NCI-H2227 (cell line): ENCODE measurements at regions not wholly inside any gene's neighbourhood (a gene's known extent, or its start where the extent isn't known, plus 50 kb on each side); places are given as distances from the start of the nearest gene placed in this dataset.

Experiments
- DNase-seq: peaks from one replicate; lab custom pipeline; 2025; ENCODE audit not compliant: unreplicated experiment; lab: John Stamatoyannopoulos, UW

DNA sequence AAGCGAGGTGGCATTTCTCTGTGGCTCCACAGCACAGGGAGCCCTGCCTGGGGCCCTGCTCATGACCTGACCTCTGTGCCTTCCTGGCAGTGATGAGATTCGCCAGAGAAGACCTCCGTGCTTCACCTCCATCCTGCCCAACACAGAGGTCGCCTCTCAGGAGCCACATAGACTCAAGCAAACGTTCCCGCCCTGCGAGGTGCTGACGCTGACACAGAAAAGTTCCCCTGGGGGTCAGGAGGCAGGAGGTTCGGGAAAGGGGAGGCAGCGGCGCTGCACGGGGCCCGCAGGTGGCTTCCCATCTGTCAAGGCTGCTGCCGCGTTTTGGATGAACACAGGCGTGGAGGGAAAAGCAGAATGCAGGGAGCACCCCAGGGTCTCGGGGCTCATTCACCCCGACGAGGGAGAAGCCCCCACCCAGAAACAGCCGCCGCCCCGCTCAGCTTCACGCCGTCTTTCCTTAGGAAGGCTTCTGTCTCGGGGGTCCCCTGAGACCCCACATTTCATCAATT, 579.6 kb upstream of the SALL3 start:
- DNase-seq = no peak

DNA sequence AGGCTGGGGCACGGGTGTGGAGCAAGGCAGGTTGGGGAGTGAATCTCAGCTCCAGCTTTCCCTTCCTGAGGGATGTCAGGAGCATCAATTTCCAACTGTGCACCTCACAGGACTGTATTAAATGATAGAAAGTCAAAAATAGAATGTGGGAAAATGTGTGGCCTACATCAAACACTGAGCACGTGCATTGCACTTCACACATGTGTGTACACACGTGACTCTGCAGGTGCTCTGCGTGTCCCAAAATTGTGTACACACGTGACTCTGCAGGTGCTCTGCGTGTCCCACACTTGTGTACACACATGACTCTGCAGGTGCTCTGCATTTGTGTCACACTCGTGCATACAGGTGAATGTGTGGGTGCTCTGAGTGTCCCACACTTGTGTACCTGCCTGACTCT, 577.2 kb upstream of the SALL3 start:
- no peak for DNase-seq

DNA sequence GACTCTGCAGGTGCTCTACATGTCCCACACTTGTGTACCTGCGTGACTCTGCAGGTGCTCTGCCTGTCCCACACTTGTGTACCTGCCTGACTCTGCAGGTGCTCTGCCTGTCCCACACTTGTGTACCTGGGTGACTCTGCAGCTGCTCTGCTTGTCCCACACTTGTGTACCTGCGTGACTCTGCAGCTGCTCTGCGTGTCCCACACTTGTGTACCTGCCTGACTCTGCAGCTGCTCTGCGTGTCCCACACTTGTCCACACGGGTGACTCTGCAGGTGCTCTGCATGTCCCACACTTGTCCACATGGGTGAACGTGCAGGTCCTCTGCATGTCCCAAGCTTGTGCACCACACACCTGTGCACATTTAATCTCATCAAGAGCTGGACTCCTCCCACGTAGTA, 576.7 kb upstream of the SALL3 start:
- DNase-seq = no peak

DNA sequence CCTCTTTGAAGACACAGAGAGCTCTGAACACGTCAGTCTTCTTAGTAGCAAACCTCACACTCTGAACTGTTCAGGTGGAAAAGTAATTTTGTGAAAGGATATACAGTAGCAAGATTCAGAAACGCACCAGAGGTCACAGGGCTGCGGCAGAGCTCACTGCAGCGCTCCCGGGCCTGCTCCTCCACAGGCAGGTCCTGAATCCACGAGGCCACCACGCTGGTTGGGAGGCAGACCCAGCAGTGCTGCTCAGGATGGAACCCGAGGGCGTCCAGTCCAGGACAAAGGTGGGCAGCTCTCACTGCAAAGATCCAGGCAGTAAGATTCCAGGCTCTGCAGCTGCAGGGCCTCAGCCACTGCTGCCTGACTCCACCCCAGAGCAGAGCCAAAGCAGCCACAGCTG, 576.2 kb upstream of the SALL3 start:
- no peak for DNase-seq

DNA sequence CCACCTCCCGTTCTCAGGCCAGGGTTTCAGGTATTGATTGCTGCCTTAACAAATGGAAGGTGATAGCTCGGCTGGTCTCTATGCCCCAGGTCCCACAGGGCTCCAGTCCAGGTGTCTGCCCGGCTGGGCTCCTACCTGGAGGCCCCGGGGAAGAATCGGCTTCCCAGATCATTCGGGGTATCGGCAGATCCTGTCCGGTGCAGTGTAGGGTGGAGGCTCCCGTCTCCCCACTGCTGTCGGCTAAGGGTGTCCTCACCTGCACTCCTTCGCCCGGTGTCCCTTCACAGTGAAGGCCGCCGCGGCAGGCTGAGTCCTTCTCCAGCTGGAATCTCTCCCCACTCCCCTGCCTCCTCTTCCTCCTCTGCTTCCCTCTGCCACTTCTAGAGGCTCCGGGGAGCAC, 573.9 kb upstream of the SALL3 start:
- DNase-seq = no peak

DNA sequence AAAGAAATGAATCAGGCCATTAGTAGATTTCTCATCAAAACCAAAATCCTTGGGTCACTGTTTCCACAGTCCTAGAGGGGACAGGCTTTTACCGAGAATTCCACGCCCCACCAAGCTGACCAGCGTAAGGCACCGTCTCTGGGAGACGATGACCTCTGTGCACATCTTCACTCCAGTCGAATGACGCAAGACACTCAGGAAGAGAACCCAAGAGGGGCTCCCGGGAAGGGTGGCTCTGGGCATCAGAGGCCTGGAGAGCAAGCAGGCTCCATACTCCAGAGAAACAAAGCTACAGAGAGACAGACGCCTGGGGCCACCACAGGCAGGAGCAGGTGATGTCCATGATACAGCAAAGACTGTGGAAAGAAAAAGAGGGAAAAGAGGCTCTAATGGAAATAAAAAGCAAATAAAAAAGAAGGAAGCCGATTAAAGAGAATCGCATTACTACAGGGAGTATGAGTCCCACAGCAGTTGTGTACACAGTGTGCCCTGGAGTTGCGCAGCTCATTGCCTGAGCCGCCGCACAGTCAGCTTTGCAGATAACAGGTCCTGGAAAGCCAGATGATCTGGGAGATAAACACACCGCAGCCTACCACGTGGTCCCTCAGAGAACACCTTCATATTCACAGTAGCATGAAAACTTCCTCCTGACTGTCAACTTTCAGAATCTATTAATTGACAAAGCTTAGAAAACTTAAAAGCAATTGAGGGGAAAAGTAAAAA, 572.7 kb upstream of the SALL3 start:
- DNase-seq = no peak

DNA sequence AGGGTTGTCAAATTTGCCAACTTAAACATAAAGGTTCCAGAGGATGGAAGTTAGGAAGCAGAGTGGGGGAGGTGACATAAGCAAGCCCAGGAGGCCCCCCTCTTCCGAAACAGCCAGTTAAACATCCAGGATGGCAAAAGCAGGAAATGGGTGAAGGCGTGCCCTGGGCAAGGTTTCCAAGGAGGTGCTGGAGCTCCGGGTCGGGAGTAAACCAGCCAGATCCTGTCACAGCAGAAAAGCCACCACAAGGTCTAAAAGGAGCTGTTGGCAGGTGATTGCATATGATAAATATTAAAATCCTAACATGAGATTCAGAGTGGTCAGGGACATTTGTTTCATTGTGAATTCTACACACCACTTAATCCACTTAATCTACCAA, 572.2 kb upstream of the SALL3 start:
- DNase-seq = no peak

DNA sequence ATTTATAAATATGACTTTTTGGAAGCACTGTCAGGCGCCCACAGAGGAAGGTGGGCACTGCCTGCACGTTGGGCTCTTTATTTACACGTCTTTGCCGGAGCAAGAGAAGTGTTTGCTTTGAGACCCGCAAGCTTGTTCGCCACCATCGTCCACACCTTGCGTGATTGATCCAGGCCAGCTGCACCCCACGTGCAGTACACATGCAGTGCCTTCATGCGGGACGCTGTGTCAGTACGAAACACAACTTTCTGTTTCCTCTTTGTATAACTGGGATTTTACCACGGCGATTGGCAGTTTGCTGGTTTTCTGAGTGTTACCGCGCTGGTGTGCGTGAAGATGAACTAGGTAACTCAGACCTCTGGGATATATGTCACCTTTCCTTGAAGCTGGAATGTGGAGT, 571.0 kb upstream of the SALL3 start:
- no peak for DNase-seq

DNA sequence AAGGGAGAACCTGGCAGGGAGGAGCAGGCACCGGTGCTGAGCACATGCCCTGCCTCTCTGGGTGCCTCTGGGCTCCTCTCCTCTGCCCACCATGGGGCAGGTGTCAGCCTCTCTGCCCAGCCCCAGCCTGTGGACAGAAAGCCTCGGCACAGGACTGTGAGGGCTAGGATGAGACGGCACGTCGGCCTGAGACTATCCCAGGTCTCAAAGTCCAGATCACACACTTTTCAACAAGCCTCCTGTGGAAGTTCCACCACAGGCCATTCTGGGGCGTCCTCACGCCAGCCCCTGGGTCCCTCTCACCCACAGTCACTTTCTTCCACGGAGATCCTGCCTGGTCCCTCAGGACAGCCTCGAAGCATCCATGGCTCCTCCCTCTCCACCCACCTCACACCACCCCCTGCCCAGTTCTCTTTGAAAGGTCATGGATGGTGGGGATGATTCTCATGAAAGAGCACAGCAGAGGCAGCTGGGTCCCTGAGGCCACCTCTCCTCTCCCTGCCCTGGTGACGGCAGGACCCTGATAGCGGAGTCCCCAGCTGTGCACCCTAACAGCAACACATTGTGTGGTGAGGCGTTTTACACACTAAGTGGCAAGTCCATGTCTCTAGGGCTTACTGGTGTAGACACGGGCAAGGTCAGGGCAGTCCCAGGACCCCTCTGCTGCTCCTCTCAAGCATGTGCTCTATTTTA, 569.4 kb upstream of the SALL3 start:
- no peak for DNase-seq

DNA sequence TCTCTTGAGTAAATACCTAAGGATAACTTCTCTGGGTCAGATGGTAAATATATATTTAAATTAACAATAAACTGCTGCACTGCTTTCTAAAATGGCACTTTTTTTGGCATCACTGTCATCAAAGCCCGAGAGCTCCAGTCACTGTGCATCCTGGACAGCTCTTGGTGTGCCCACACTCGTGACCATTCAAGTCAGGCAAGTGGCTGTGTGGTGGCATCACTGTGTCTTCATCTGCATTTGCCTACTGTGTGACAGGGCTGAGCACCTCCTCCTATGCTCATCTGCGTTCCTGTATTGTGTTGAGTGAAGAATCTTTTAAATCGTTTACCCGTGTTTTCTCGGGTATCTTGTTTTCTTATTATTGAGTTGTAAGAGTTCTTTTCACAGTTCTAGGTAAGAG, 568.1 kb upstream of the SALL3 start:
- no peak for DNase-seq

DNA sequence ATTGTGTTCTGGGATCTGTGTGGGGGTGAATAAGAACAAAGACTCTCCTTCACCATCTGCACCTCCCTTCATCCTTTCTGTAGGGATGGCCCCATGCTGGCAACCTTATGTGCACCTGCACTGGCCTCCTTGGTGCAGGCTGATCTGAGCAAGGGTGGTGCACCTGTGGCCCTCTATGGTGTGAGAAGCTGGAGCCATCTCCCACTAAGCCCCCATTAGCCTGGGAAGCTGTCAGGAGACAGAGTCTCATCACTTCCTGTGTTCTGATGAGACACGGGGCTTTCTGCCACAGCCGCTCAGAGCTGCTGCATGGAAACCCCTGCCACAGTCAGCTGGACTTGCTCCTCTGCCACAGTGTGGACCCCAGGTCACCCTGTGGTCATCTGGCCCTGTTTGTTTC, 565.3 kb upstream of the SALL3 start:
- no peak for DNase-seq

DNA sequence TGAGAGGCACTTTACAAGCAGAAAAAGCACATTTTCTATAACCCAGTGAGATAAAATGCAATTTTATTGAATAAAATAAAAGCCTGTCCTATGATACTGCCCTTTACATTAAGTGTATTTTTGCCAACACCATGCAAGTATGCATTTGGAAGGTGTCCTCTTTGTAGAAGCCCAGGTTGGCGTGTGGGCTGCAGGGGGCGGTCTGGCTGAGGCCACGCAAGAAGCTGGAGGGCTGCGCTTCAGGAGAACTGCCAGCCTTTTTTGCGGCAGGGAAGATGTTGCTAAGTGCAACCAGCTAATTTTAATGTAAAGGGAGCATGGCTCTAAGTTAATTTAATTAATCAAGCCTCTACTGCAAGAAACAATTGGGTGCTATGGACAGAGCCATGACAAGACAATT, 562.8 kb upstream of the SALL3 start:
- no peak for DNase-seq

DNA sequence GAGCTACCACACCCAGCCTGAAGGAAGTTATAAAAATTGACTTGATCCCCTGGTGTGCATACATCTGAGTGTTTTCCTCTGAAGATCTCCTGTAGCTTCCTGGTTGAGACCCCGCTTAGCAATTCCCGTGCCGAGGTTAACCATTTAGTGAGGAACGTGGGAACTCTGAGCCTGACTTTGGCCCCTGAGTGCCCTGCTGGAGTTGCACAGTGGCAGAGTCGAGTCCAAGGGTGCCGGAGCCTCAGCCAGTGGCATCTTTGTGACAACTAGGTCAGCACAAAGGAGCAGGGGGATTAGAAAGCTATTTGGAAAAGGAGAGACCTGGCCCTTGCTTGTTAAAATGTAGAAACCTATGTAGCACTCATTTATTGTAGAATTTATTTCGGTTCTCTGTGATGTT, 561.2 kb upstream of the SALL3 start:
- DNase-seq = no peak

DNA sequence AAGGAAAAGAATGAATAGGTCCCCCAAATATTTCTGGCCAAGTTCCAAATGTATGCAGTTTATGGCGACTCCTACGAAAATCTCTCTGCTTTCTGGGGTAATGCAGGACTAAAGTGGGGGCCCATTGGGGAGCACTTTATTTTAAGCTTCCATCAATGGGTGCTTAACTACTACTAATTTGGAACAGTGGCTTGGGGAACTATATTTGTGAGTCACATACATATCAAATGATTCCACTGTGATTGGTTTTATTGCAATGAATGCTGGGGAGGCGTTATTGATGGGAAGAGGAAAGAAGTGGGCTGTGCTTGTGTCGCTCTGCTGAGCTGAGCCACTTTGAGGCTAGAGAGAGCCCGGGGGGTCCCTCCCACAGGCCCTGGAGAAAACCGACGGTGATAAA, 560.4 kb upstream of the SALL3 start:
- no peak for DNase-seq

DNA sequence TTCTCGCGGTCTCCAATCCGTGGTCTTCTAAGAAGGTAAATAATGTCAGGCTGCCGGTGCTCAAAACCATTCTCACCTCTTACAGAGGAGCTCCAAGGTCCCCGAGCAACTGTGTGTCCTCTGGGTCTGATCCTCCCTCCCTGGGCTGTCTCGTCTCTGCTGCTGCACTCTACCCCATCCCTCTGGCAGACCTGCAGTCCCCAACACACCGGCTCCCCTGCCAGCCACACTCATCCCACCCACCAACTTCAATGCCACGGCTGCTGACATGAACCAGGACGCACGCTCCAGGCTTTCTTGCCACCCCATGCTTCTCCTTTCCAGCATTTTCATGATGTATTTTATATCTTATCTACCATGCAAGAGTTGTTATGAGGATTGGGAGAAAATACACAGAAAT, 559.5 kb upstream of the SALL3 start:
- no peak for DNase-seq

DNA sequence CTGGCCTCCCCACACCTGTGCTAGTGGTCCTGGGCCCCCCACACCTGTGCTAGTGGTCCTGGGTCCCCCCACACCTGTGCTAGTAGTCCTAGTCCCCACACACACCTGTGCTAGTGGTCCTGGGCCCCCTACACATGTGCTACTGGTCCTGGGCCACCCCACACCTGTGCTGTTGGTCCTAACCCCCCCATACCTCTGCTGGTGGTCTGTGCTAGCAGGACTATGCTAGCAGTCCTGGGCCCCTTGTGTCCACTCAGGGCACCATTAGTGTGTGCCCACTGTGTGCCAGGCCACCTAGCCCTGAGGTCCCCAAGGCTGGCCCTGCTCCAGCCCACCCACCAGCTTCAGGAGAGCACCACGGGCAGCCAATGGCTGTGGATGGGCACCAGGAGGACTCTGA, 558.2 kb upstream of the SALL3 start:
- no peak for DNase-seq

DNA sequence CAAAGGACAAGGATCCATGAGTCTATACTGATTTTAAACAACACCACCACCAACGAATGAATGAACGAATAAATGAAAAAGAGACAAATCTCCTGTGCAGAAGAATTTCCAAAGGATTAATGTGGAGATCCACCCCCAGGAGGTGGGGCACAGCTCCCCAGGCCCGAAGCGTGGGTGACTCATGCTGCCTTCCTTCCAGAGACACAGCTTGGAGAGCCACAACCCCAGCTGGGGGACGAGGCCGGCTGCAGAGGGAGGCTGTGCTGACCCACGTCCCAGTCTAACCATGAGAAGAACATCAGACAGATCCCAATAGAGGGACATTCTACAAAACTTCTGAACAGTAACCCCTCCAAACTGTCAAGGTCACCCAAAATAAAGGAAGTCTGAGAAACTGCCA, 557.3 kb upstream of the SALL3 start:
- no peak for DNase-seq

DNA sequence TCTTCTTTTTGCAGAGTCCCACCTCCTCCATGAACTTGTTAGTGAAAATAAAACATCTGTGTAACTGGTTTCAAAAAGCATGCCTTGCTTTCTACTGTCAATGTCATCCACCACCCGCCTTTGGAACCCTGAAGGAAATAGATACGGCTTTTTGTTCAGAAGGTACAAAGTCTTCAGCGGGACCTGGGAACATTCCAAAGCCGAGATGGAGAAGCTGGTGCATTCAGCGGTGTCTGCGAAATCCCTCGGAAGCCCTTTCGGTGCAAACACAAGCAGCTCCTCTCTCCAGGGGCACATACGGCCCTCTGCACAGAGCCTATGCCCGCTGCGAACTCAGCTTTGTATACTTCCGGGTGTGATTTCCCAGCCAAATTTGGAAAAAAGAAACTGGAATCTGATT, 555.8 kb upstream of the SALL3 start:
- no peak for DNase-seq

DNA sequence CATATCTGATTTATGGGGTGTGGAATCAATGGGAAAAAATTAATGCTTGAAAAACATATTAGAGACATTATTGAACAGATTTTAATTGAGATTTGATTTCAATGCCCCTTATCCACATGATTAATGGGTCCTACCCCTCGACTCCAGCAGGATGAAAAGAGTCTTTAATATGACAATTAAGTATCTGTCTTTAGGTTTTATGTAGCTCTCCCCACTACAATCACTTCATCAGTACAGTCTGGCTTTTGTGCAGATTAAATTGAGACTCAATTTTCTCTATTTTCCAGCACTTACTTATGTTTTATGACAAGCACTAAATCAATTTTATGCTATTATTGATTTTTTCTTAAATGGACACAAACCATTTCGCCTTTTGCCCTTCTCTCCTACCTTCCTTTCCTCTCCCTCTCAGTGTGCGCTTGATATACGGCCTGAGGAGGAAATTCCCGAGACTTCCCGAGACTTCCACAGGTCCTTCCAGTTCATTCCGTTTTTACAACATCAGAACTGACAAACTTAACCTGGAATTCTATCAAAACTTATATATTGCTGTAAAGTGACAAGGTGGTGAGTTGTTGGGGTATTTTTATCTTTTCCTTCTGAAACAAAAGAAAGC, 555.1 kb upstream of the SALL3 start:
- no peak for DNase-seq

DNA sequence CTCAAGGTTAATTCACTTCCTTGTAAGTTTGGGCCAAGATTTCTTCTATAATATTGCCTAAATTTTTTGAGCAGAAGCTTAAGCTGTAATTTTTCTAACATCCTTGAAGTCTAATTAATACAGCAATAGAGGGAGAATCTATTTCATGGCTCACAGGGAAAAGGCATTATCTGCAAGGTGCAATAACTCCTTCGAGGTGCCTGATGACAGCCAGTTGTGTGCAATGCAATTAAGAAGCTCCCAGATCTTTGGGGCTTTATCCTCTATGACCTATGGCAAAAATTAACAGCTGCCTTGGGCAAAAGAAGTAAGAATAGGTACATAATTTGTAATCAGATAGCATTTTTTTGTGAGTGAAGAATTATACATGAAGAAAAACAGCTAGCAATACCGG, 554.6 kb upstream of the SALL3 start:
- DNase-seq = no peak

DNA sequence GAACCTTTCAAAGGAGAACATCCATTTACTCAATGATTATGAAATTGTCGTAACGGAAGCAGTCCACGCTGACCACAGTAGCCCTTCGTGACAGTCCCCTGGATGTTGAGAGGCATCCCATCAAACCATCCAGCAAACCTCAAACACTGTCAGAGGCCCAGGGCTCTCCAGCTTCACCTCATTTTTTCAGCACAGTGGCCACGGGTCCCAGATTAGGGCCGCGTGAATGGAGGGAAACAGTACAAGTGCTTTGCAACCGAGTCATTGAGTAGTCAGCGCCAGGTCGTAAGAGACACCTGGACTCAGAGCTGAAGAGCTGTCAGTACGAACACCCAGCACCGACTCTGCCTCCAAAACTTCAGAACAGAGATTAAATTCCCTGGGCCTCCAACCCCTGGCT, 552.5 kb upstream of the SALL3 start:
- no peak for DNase-seq
